ENCODE measurements at regions not wholly inside any gene's neighbourhood (a gene's known extent, or its start where the extent isn't known, plus 50 kb on each side); places are given as distances from the start of the nearest gene placed in this dataset.
"Not testable (repeated sequence)": the region's sequence is repeated elsewhere in the genome, so short reads cannot be mapped to it uniquely, and the experiment has no call there.

DNA sequence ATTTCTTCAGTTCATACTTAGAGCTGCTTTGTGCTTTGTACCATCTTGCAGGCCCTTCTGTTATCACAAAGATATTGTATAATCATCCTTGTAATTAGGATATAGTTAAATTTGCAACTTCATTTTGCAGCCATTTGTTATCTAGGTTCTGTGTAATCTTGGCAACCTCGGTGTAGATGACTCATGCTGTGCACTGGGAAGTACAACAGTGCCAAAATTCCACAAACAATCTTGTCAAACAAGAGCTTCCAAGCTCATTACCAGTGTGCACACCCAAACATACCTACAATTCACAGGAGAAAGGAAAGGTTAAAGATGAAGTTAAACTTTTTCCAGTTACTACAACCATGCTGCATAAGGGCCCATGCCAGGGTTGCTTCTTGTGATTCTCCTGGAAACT is 1231.8 kb downstream of the CDH11 start:
- no peak for DNase-seq

DNA sequence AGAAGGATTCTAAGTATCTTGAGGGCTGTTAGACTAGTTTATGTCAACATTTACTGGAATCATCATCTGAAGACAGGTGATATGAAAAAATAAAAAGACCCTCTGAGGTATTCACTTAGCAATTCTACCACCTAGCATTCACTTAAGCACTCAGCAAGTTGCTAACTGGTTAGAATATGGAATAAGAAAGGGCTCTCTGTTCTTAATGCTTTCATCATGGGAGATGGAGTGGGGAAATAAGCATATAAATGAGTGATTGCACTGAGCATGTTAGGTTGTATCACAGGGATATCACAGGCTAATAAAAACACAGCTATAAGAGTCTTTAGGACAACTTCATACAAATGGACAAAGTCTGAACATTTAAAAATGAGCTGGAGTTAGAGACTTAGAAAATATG is 1238.8 kb downstream of the CDH11 start:
- no peak for DNase-seq

DNA sequence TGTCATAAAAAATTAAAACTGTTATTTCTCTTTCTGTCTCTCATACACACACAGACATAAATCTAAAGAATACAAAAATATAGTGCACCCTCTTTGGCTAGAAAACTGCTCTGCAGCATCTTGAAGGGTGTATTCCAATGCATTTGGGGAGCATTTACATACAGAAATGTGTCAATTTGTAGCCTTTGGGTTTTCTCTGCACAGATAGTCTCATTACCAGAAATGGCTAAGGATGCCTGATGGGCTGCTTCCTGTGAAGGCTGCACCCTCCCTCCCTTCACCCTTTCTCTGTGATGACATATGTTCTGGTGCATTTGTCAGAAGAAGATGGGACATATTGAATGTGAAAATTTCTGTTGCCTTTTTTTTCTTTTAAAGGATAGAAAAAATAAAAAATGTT is 1239.3 kb downstream of the CDH11 start:
- DNase-seq = no peak

DNA sequence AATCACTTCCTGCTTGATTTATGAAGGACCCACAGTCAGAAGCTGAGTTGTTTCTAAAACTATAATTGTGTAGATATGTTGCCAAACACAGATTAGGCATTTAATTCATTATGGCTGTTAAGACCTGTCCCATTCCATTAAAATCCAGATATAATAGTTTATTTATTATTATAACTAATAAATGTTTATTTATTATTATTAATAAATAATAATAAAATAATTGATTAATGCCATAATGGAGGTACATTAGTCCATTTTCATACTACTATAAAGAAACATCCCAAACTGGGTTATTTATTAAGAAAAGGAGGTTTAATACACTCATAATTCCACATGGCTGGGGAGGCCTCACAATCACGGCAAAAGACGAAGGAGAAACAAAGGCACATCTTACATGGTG is 1240.9 kb downstream of the CDH11 start:
- no peak for DNase-seq

DNA sequence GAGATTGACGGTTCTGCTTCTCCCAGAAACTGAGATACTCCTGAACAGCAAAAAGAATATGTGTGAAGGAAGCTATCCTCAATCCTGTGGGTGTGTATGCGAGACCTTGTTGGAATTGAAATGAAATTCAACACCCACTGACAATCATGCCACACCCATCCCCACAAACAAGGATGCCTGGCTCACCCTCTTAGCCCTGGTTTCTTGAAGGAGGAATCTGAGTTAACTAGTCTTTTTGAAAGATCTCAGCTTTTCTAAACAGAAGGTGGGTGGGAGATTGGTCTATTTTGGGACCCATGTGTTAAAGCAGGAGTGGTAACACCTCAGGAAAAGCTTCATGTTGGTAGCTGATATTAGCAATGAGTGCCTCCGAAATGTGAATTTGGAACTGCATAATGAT is 1244.5 kb downstream of the CDH11 start:
- DNase-seq = no peak

DNA sequence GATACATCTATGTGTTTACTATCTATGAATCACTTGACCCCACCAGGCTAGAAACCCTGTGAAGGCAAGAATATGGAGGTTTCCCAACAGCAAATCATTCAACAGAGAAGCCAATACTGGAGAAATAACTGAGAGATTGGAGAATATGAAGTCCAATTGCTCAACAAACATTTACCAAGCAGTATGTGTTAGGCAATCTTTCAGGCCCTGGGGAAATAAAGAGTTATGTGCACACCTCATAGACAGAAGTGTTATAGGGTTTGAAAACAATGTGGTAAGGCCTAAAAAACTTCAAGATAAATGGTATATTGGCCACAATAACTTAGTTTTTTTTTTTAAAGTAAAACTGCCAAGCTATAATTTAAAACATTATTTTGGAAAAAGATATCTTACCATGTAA is 1245.8 kb downstream of the CDH11 start:
- DNase-seq = no peak

DNA sequence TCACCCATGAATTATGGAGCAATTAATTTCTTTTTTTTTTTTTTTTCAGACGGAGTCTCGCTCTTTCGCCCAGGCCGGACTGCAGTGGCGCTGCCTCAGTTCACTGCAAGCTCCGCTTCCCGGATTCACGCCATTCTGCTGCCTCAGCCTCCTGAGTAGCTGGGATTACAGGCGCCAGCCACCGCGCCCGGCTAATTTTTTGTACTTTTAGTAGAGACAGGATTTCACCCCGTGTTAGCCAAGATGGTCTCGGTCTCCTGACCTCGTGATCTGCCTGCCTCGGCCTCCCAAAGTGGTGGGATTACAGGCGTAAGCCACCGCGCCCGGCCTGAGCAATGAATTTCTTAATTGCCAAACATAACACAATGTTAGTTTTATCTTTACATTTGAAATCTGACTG is 1261.2 kb downstream of the CDH11 start:
- not testable (repeated sequence) for DNase-seq

DNA sequence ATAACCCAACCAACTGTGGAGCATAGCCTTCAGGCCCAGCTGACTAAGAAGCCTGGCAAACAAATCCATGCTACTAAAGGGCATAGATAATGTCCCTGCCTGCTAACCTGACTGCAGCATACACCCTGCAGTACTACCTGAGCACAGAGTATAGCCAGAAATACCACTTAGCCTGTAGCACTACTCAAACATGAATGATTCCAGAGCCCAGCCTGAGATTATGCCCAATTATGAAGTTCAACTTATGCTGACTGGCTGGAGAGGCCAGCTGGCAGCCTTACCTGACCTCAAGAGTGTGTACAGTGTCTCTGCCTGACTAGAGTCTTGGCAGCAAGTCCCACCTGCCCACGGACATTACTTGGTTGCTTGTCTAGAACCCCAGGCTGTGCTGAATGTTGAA is 1265.3 kb downstream of the CDH11 start:
- DNase-seq = no peak

DNA sequence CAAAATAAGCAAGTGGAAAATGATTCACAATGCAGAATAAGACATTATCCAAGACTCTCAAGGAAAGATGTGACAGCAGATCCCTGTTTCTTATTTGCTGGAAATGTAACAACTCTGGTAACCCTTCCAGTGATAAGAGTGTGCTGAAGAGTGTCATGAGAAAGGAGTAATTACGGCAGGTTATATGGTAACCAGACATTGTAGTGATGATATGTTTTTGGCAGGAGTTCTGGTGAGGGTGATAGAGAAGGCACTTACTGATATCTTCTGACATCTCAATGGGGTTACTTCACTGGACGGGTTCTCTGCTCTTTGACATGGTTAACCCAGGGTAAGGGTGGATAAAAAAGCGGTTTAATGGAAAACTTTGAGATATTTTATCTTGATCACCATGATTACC is 1270.9 kb downstream of the CDH11 start:
- DNase-seq = no peak

DNA sequence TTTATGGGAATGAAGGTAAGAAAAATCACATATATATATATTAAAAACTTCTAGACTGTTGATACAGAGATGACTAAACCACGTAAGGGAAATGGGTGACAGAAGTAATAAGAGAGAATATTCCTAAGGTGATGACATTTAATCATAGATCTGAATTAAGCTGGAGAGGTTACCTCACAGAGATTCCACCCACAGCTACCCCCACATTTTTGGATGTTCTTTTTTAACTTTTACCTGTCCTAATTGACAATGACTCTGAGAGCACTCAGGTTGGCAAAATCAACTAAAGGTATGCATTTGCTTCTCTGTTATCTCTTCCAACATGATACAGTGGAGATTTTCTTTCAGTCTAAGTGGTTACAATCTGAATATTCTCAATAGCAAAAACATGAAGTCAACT is 1280.6 kb downstream of the CDH11 start:
- DNase-seq = no peak

DNA sequence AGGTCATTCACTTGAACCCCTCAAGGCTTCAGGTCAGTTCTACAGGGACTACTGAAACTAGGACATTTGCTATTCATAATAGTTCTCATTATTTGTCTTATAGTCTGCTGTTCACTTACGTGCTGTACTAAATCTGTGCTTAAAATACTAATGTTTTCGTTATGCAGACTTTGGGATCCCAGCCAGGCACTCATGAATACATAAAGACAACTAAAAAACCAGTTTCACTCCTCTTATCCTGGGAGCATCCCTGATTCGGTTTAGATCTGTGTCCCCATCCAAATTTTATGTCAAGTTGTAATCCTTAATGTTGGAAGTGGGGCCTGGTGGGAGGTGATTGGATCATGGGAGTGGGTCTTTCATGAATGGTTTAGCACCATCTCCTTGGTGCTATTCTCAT is 1291.8 kb downstream of the CDH11 start:
- DNase-seq = no peak

DNA sequence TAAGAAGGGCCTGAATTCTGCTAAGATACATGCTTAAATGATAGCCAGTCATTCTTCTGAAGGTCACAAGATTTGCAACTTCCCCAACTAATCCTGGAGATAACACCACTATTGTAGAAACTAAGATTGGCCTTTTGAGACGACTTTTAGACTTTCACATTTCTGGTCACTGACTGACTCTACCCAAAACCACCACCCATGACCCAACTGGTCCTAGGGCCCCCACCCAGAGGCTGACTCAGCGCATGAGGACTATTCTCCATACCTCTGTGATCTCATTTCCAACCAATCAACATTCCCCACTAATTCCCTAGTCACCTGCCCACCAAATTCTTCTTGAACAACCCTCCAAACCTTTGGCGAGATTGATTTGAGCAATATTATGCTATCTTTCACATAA is 1299.0 kb downstream of the CDH11 start:
- DNase-seq = no peak

DNA sequence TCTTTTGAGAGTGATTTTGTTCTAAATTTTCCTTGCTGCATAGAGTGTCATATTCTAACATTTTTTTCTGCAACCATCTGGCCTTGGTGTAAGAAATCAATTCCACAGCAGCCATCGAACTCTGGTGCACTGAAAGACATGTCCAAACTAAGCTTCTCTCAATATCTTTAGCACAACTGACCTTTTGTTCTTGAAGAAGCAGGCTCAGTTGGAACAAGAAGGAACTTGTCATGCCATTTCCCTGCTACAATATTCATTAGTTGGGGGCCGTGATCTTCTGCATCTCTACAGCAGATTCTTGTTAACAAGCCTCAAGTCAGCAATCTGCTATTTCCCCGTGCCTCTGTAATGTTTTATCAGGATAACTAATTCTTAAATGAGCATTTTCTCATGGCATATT is 1305.6 kb downstream of the CDH11 start:
- DNase-seq = no peak

DNA sequence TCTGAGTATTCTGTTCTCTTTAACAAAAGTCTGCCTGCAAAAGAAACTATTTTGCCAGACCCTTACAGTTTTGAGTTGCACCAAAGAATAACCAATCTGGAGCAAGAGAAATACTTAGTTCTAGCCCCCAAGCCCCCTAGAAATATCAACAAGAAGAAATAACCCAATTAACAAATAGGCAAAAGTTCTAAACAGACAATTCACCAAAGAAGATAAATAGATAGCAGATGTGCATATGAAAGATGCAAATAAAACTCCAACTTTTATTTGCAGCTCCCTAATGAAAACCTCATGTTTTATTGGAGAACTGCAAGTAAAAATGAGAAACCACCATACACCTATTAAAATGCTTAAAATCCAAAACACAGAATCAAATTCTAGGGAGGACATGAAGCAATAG is 1308.0 kb downstream of the CDH11 start:
- DNase-seq = no peak

DNA sequence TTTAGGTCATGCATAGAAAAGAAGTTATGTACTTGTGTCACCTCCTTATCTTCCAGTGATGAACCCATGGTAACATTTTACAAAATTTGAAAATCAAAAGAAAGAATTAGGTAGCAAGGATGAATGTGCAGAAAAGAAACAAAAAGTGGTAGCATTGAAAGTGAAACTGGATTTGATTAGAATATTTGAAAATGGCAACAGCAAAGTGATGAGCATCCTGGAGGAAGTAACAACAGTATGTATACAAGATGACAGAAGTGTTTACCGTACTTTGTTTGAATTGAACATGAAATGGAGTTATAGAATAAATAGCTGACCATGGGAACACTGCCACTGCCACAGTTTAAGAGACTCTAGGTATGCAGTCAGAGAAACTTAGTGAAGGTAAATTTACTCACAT is 1313.1 kb downstream of the CDH11 start:
- DNase-seq = no peak

DNA sequence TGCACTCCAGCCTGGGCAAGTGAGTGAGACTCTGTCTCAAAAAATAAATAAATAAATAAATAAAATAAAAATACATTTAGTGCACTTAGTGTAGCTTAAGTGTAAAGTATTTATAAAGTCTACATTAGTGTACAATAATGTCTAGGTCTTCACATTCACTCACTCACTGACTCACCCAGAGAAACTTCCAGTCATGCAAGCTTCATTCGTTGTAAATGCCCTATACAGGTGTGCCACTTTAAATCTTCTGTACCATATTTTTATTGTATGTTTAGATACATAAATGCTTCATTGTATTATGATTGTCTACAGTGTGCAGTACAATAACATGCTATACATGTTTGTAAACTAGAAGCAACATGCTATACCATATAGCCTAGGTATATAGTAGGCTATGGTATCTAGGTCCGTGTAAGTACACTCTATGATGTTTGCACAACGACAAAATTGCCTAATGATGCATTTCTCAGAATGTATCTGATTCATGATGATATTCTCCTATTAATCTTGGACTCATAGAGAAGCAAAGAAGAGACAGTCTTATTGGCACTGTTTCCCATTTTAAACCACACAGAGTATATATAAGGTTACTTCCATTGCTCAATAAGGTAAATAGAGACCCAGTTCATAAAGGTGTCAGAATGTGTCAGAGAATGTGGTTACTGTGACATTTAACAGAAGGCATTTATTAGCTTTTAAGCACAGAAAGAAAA is 1314.9 kb downstream of the CDH11 start:
- DNase-seq = no peak

DNA sequence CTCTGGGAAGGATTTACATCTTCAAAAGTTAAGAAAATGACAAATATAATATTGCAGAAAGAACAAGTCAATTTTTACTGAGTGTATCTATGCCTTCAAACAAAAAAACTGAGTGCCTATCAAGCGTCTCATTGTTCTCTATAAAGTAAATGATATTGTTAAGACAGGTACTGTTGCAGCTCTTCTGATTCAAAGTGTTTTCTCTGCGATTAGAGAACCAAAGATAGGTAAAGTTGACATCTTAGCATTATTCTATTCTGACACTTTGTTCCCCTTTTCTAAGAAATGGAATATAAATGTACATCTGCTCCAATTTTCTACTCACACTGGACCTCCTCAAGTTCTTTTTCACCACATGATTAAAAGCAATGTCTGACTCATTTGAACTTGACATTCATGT is 1317.7 kb downstream of the CDH11 start:
- DNase-seq = no peak

DNA sequence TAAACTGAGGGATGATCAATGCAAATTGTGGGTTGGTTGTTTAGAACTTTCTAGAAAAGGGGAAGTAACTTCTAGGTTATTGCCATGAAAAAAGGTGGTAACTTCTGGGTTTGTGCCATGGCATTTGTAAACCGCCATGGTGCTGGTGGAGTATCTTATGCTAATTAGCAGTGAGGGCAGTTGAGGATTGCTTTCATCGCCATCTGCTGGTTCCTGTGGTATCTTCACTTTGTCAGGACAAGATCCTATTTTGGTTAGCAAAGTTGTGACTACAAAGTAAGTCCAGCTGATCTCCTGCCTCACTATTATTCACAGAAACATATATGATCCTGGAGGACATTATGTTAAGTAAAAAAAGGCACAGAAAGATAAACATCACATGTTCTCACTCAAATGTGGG is 1332.3 kb downstream of the CDH11 start:
- DNase-seq = no peak

DNA sequence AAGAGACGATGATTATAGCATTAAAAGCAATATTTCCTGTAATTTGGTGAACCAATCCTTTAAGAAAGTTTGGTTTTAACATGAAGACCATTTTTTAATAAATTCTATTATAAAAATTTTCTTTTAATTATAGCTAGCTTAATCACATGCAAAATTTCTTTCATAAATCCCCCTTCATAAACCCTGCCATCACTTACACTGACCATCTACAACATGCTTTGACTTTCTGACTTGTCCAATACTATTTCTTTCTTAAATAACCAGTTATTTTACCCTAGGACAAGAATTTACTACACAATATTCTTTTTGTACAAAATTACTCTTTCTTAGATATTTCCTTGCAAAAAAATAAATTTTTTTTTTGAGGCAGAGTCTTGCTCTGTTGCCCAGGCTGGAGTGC is 1334.8 kb downstream of the CDH11 start:
- DNase-seq = no peak

DNA sequence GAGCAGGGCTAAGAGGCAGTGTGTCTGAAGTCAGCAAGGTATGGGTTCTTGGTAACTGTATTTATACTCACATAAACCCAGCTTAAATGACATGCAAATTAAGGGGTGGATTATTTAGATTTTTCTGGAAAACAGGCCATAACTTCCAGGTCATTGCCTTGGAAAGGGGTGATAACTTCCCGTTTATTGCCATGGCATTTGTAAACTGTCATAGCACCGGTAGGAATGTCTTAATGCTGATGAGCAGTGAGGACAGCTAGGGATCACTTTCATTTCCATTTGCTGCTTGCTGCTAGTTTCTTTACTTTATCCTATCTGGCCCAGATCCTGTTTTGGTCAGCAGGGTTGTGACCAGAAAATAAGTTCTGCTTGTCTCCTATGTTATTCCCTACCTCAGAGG is 1336.7 kb downstream of the CDH11 start:
- no peak for DNase-seq

DNA sequence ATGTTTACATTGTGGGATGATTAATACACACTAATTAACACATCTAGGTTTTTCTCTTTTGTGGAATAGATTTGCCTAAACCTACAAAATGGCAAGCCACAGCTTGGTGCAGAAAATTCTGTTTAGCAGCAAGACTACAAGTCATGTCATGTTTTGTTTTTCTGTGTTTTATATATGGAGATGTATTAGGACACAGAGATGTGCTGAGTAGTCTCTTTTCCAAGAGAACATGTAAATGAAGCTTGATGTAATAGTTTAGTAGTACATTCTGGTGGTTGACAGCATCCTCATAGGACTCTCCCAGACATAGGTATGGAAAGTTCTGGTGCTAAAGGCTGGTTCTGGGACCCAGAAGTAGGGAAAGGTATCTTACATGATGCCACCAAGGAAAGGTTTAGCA is 1345.4 kb downstream of the CDH11 start:
- no peak for DNase-seq

DNA sequence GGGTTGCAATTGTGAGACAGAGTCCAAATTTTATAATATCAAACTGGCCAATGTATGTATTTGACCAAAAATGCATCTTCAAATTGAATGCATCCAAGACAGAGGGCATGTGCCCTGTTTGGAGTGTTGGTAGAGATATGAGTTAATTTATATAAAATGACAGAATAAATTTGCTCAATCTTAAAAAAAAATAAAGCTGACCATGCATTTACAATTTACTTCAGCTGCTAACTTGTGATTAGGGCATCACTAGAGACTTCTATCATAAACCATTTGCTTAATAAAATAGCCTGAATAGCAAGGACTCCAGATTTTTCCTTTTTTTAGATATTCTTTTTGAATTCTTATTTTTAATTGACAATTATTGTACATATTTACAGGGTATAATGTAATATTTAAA is 1345.8 kb downstream of the CDH11 start:
- DNase-seq = no peak

DNA sequence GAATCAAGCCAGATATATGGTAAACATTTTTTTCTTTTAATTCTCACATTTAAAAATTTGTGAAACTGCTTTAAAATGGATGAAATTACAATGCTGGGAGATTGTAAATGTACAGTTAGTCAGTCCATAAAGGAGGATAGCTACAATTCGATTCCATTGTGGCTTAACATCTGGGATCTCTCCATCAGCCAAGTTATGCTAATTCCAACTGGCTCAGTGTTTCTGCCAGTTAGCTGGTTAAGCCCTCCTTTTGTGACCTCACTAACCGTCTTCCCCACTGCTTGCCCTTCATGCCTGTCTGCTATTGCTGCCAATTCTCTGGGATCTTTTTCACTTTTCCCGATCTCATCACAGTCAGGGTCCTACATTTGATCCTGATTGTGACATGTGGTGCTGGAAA is 1347.6 kb downstream of the CDH11 start:
- no peak for DNase-seq

DNA sequence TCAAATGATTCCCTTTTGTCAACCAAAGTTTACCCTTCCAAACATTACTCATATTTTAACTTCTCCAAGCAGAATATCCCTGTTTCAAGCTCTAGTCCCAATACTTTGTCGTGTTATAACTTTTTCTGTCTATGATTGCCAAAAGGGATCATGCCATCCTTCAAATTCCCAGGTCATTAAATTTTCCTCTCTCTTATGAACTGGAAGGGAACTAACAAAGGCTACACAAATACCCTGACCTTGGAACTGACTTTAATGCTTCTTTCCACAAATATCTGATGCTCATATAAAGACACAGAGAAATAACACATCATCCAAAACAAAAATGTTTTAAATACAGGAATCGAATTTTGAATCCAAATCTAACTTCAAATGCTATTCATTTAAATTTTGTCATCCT is 1352.7 kb downstream of the CDH11 start:
- no peak for DNase-seq

DNA sequence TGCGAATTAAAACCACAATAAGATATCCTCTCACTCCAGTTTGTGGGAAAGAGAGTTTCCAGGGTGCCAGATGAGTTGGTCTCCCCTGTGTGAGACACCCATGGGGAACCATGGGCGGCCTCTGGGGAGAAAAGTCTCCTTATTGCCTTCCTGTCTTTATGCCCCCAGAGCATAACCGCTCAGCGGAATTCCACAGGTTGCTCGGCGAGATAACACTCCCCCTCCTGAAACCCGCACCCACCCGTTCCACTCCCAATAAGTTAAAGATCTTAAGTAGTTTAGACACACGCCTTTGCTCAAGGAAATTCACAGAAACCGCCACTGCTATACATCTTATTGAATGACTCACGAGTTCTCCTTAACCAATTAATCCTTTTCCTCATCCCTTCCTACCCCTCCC is 1361.6 kb downstream of the CDH11 start:
- not testable (repeated sequence) for DNase-seq

DNA sequence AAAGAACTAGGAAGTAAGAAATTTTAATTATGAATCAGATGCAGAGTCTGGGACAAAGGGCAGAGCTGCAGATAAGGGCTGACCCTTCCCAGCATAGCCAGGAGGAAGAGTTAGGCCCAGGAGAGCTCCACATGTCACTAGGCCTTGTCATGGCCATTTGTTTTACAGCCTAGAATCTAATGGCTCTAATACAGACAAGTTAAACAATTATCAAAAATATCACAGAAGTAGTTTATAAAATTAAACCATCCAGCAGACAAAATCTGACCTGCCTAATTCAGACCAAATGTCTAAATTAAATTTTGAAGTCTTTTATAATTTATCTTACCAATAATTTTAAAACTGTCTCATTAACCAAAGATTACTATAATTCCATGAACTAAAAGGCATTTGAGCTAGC is 1369.5 kb downstream of the CDH11 start:
- no peak for DNase-seq

Data from midbrain (tissue), 1 donor.